AG04450 (cell line): ENCODE measurements at regions not wholly inside any gene's neighbourhood (a gene's known extent, or its start where the extent isn't known, plus 50 kb on each side); places are given as distances from the start of the nearest gene placed in this dataset.

ENCODE experiments used
- CTCF ChIA-PET: fragments of 300-600, 350-600 bp; formaldehyde crosslinking; extraction: SDS; loops from one replicate; lab custom pipeline; 2022; ENCODE audit warnings: antibody characterized with exemption, inconsistent platforms; lab: Charles Lee
- POLR2A ChIA-PET: fragments of 350-600 bp; formaldehyde crosslinking; extraction: SDS; loops from one replicate; lab custom pipeline; 2021; ENCODE audit warnings: antibody characterized with exemption, inconsistent platforms; lab: Yijun Ruan, JAX
- DNase-seq: peaks from one replicate; pipeline ENCODE4 v3.0.0-alpha.2; 2011; ENCODE audit warnings: low read depth, low spot score
- H3K27ac ChIP-seq: one replicate; pipeline ENCODE4 v1.5.1; 2012; ENCODE audit warnings: low read depth, low read length, control low read depth
- H3K27me3 ChIP-seq: one replicate; pipeline ENCODE4 v1.6.0; 2012; ENCODE audit warnings: low read length; ENCODE audit not compliant: control insufficient read depth, insufficient read depth
- H3K4me3 ChIP-seq: 2 replicates; pipeline ENCODE4 v1.5.1; 2011; ENCODE audit warnings: mild to moderate bottlenecking, low read depth, low read length, control low read depth
- H3K9me3 ChIP-seq: 2 replicates; pipeline ENCODE4 v1.5.1; 2012; ENCODE audit warnings: low read length; ENCODE audit not compliant: control insufficient read depth, insufficient read depth
- CTCF ChIP-seq: IDR thresholded peaks from 2 replicates; pipeline ENCODE4 v1.5.1; 2011; ENCODE audit warnings: low read depth, low read length, control low read depth, inconsistent platforms

DNA sequence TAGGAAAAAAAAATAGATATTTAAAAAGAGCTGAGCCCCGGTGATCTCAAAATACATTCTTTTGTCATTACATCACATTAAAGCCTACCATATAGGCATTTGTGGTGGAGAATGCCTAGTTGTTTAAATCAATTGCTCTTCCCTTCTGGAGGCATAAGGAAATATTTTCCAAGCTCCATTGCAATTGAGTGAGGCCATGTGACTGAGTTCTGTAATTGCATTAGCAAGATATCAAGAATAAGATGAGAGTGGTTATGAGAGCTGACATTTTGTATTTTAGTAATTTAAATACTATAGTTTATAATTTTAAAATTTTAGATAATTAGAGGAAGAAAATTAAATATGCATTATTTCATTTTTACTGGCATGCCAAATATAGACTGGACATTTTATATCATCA is 1195.9 kb downstream of the DTWD2 start:
- no peak overlapping the region for H3K4me3 ChIP-seq
- no peak overlapping the region for H3K27ac ChIP-seq
- no peak for TF ChIP-seq CTCF
- ChIA-PET CTCF (no interaction called here), POLR2A (no interaction called here)
- H3K27me3 ChIP-seq: no peaks in the 10 kb centered on the region
- H3K9me3 ChIP-seq: no peaks in the 10 kb centered on the region; the same call in 1 of the 2 replicates
- no peak for DNase-seq

GRCh38 chr5:117788596-117788995 is 1199.8 kb downstream of the DTWD2 start:
- Histone ChIP-seq H3K27ac (no peak overlapping the region), H3K27me3 (no peaks in the 10 kb centered on the region), H3K9me3 (no peaks in the 10 kb centered on the region; the same call in 1 of the 2 replicates), H3K4me3 (no peak overlapping the region)
- ChIA-PET CTCF (no interaction called here), POLR2A (no interaction called here)
- TF ChIP-seq CTCF: no peak
- no peak for DNase-seq

DNA sequence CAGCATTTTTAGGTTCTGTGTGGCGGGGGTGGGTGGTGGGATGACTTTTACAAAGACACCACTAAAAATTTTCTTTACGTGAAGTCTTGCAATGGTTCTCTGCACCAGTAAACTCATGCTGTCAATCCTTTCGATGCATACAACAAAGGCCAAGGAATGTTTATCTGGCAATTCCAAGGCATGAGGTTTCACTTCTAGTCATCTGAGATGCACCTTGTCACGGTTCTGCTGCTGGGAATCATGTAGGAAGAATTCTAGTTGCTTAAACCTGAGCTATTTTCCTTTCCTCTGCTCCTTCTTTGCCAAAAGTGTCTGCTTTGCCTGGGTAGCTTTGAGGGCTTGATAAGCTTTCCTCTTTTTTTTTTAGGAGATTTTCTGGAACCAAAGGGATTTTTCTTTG is 1204.5 kb upstream of the SEMA6A start:
- Histone ChIP-seq H3K27me3 (no peaks in the 10 kb centered on the region), H3K9me3 (no peaks in the 10 kb centered on the region), H3K4me3 (no peak overlapping the region), H3K27ac (no peak overlapping the region)
- ChIA-PET CTCF (no interaction called here), POLR2A (no interaction called here)
- TF ChIP-seq CTCF: no peak
- no peak for DNase-seq

GRCh38 chr5:117776977-117777376 is 1202.4 kb upstream of the SEMA6A start:
- peaks cover 4% of the 10 kb centered on the region; the same call in 1 of the 2 replicates for H3K9me3 ChIP-seq
- H3K27me3 ChIP-seq: no peaks in the 10 kb centered on the region
- no peak overlapping the region for H3K27ac ChIP-seq
- no peak for TF ChIP-seq CTCF
- POLR2A ChIA-PET: no interaction called here
- CTCF ChIA-PET: no interaction called here
- DNase-seq: no peak
- H3K4me3 ChIP-seq: no peak overlapping the region

DNA sequence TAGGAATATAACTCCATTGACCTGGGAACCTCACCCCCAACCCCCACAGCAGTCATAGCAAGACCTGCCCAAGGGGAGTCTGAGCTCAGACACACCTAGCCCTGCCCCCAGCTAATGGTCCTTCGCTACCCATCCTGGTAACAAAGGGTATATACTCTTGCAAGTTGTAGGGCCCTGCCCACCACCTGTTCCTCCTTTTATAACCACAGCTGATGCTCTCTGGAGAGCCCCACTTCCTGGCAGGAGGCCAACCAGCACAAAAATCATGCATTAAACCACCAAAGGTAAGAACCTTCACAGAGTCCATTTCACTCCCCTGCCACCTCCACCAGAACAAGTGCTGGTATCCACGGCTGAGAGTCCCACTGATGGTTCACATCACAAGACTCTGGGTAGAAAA is 1195.3 kb upstream of the SEMA6A start:
- no peak overlapping the region for H3K4me3 ChIP-seq
- TF ChIP-seq CTCF: no peak
- H3K27me3 ChIP-seq: no peaks in the 10 kb centered on the region
- CTCF ChIA-PET: no interaction called here
- peaks cover 10% of the 10 kb centered on the region; the same call in 1 of the 2 replicates for H3K9me3 ChIP-seq
- DNase-seq: no peak
- POLR2A ChIA-PET: no interaction called here
- H3K27ac ChIP-seq: no peak overlapping the region
